ENCODE measurements at regions not wholly inside any gene's neighbourhood (a gene's known extent, or its start where the extent isn't known, plus 50 kb on each side); places are given as distances from the start of the nearest gene placed in this dataset.
"Not testable (repeated sequence)": the region's sequence is repeated elsewhere in the genome, so short reads cannot be mapped to it uniquely, and the experiment has no call there.

GRCh38 chr2:2452961-2453360 is 121.9 kb upstream of the MYT1L start:
- no peaks in the 10 kb centered on the region for H3K9me3 ChIP-seq (ENCODE audit: low read length)
- no peak overlapping the region for H3K4me3 ChIP-seq (ENCODE audit: low read depth, low read length, poor library complexity, severe bottlenecking)
- H3K27ac ChIP-seq (ENCODE audit: low read depth, low read length, poor library complexity, severe bottlenecking), result no peak overlapping the region
- H3K9ac ChIP-seq (ENCODE audit: low read length), result no peak overlapping the region
- H3F3A ChIP-seq (ENCODE audit: insufficient read depth, low read length), result no peaks in the 10 kb centered on the region
- no peaks in the 10 kb centered on the region for H3K27me3 ChIP-seq (ENCODE audit: insufficient read depth, low read length)
- no peaks in the 10 kb centered on the region for H3K4me1 ChIP-seq (ENCODE audit: insufficient read depth, low read length, severe bottlenecking)
- H3K36me3 ChIP-seq (ENCODE audit: insufficient read depth, low read length), result no peaks in the 10 kb centered on the region
- H2AFZ ChIP-seq (ENCODE audit: low read length), result no peak overlapping the region
- no peak overlapping the region for H3K4me2 ChIP-seq (ENCODE audit: low read length)
- no peaks in the 10 kb centered on the region for H3K9me2 ChIP-seq (ENCODE audit: low read depth, low read length)
- no peaks in the 10 kb centered on the region for H3K79me2 ChIP-seq (ENCODE audit: insufficient read depth, low read length)
- TF ChIP-seq EZH2 (IDR thresholded peaks at IDR 0.05; ENCODE audit: borderline replicate concordance, low read length) (no peak), CTCF (IDR thresholded peaks at IDR 0.05; ENCODE audit: low read length) (no peak)
- H4K20me1 ChIP-seq (ENCODE audit: insufficient read depth, low read length), result no peaks in the 10 kb centered on the region

GRCh38 chr2:2451275-2451674 is 120.2 kb upstream of the MYT1L start:
- H2AFZ ChIP-seq (ENCODE audit: low read length); H3K4me2 ChIP-seq (ENCODE audit: low read length); H3K36me3 ChIP-seq (ENCODE audit: insufficient read depth, low read length); H3K79me2 ChIP-seq (ENCODE audit: insufficient read depth, low read length); H3K9ac ChIP-seq (ENCODE audit: low read length); H4K20me1 ChIP-seq (ENCODE audit: insufficient read depth, low read length); H3K27me3 ChIP-seq (ENCODE audit: insufficient read depth, low read length); H3F3A ChIP-seq (ENCODE audit: insufficient read depth, low read length); H3K4me1 ChIP-seq (ENCODE audit: insufficient read depth, low read length, severe bottlenecking); H3K9me2 ChIP-seq (ENCODE audit: low read depth, low read length); H3K4me3 ChIP-seq (ENCODE audit: low read depth, low read length, poor library complexity, severe bottlenecking); H3K9me3 ChIP-seq (ENCODE audit: low read length); H3K27ac ChIP-seq (ENCODE audit: low read depth, low read length, poor library complexity, severe bottlenecking): not testable (repeated sequence)

- no peak overlapping the region for H3K27ac ChIP-seq (ENCODE audit: low read depth, low read length, poor library complexity, severe bottlenecking)
- H3K4me1 ChIP-seq (ENCODE audit: insufficient read depth, low read length, severe bottlenecking), result no peaks in the 10 kb centered on the region
- H3K9ac ChIP-seq (ENCODE audit: low read length), result no peak overlapping the region
These were observed 117.1 kb upstream of the MYT1L start for GRCh38 chr2:2448178-2448577.

More at GRCh38 chr2:2448178-2448577, 117.1 kb upstream of the MYT1L start:
- H2AFZ ChIP-seq (ENCODE audit: low read length), result no peak overlapping the region
- no peak overlapping the region for H3K4me3 ChIP-seq (ENCODE audit: low read depth, low read length, poor library complexity, severe bottlenecking)
- H3F3A ChIP-seq (ENCODE audit: insufficient read depth, low read length), result no peaks in the 10 kb centered on the region
- H3K4me2 ChIP-seq (ENCODE audit: low read length), result no peak overlapping the region
- H3K27me3 ChIP-seq (ENCODE audit: insufficient read depth, low read length), result no peaks in the 10 kb centered on the region
- H3K36me3 ChIP-seq (ENCODE audit: insufficient read depth, low read length), result no peaks in the 10 kb centered on the region
- no peaks in the 10 kb centered on the region for H3K9me3 ChIP-seq (ENCODE audit: low read length)
- H4K20me1 ChIP-seq (ENCODE audit: insufficient read depth, low read length), result no peaks in the 10 kb centered on the region
- TF ChIP-seq EZH2 (IDR thresholded peaks at IDR 0.05; ENCODE audit: borderline replicate concordance, low read length) (no peak), CTCF (IDR thresholded peaks at IDR 0.05; ENCODE audit: low read length) (no peak)
- no peaks in the 10 kb centered on the region for H3K9me2 ChIP-seq (ENCODE audit: low read depth, low read length)
- no peaks in the 10 kb centered on the region for H3K79me2 ChIP-seq (ENCODE audit: insufficient read depth, low read length)
